CD4-positive, alpha-beta T cell (primary cell): ENCODE measurements at regions not wholly inside any gene's neighbourhood (a gene's known extent, or its start where the extent isn't known, plus 50 kb on each side); places are given as distances from the start of the nearest gene placed in this dataset.

Source experiments
- ATAC-seq: fragments of 200-7000 bp; cut with Tn5 transposase; one replicate; pipeline ENCODE4 v1.10.0; 2022; ENCODE audit warnings: mild to moderate bottlenecking; ENCODE audit not compliant: poor library complexity
- CTCF ChIA-PET: fragments of 350-600 bp; sonication (Branson Sonifier 250); formaldehyde crosslinking; loops from one replicate; lab custom pipeline; 2021; ENCODE audit warnings: antibody characterized with exemption, inconsistent platforms; lab: Charles Lee
- POLR2A ChIA-PET: fragments of 350-600 bp; sonication (Branson Sonifier 250); formaldehyde crosslinking; loops from one replicate; lab custom pipeline; 2021; ENCODE audit warnings: antibody characterized with exemption, inconsistent platforms; lab: Charles Lee
- DNase-seq, 14 experiments: peaks; one replicate each; pipeline ENCODE4 v3.0.0-alpha.2; 2013 to 2020; ENCODE audit warnings: mixed read lengths in 2 of 14
- H3K27ac ChIP-seq, 2 donors: one replicate each; pipeline versions ENCODE4 v1.5.1 to v1.7.0; 2013; ENCODE audit warnings: low read length in 2 of 2, low read depth in 1 of 2, mild to moderate bottlenecking in 1 of 2
- H3K27me3 ChIP-seq, 2 experiments: 1 replicate in 1 of 2; 2 replicates in 1 of 2; pipeline versions ENCODE4 v1.6.1 to v1.7.0; 2013; ENCODE audit warnings: low read length in 2 of 2, control low read depth in 1 of 2, mild to moderate bottlenecking in 1 of 2, moderate library complexity in 1 of 2; ENCODE audit not compliant: insufficient read depth in 2 of 2, control insufficient read depth in 1 of 2
- H3K36me3 ChIP-seq: one replicate; pipeline ENCODE4 v1.6.1; 2013; ENCODE audit warnings: low read length, control low read depth; ENCODE audit not compliant: insufficient read depth
- H3K4me1 ChIP-seq: one replicate; pipeline ENCODE4 v1.6.1; 2013; ENCODE audit warnings: low read length, control low read depth; ENCODE audit not compliant: insufficient read depth
- H3K4me3 ChIP-seq: one replicate; pipeline ENCODE4 v1.5.1; 2013; ENCODE audit warnings: mild to moderate bottlenecking, low read length, moderate library complexity
- H3K9me3 ChIP-seq, 2 experiments: 1 replicate in 1 of 2; 2 replicates in 1 of 2; pipeline versions ENCODE4 v1.6.1 to v1.7.0; 2013; ENCODE audit warnings: low read length in 2 of 2, mild to moderate bottlenecking in 2 of 2, control low read depth in 1 of 2, moderate library complexity in 1 of 2; ENCODE audit not compliant: control insufficient read depth in 1 of 2, insufficient read depth in 1 of 2
- H3K27ac Mint-ChIP-seq: one replicate; pipeline ENCODE4 v1.8.0; 2020; ENCODE audit warnings: mixed read lengths
- H3K27me3 Mint-ChIP-seq: one replicate; pipeline ENCODE4 v1.8.0; 2021; ENCODE audit warnings: mixed read lengths
- H3K36me3 Mint-ChIP-seq: one replicate; pipeline ENCODE4 v1.8.0; 2021; ENCODE audit warnings: low read depth, mixed read lengths
- H3K4me1 Mint-ChIP-seq: one replicate; pipeline ENCODE4 v1.8.0; 2021; ENCODE audit warnings: low read depth, mixed read lengths
- H3K4me3 Mint-ChIP-seq: one replicate; pipeline ENCODE4 v1.8.0; 2020; ENCODE audit warnings: mild to moderate bottlenecking, mixed read lengths
- H3K9me3 Mint-ChIP-seq: one replicate; pipeline ENCODE4 v1.8.0; 2020; ENCODE audit warnings: mixed read lengths
- intact Hi-C, 2 experiments: fragments of 100-400 bp; cut with DNase I in 1 of 2; cut with micrococcal nuclease in 1 of 2; formaldehyde crosslinking; loops; one replicate each; pipeline versions ENCODE4 v1.15.1 to v1.9.0; 2023 to 2025; cut with DNase I, micrococcal nuclease
- TF ChIP-seq, protein P1 (sequence below): fragments of 200-600 bp; IDR thresholded peaks from one replicate; pipeline ENCODE4 v1.8.0; 2022; ENCODE audit warnings: antibody characterized with exemption, mild to moderate bottlenecking

DNA sequence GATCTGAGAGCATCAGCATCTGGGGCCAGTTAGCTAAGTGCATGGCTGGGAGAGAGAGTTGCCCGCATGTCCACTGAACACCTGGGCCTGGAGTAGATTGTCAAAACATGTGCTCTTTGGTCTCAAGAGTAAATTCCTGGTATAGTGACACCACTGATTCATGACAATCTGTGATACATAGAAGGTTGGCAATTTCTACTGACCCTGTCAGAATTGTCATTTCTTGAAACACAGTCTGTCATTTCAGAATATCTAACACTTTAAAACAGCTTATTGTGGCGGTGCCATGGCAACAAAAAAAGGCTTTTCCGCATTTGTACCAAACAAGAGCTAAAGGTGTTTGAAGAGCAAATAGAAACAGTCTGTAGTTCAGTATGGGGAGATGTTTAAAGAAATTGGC, 186.4 kb upstream of the FAM78B start:
- no peak for DNase-seq
- intact Hi-C loops = no loop called here
- no peak overlapping the region for H3K4me3 ChIP-seq
- no peaks in the 10 kb centered on the region for H3K9me3 ChIP-seq
- no peak for ATAC-seq
- no peaks in the 10 kb centered on the region for H3K36me3 ChIP-seq
- no peaks in the 10 kb centered on the region for H3K9me3 Mint-ChIP-seq
- no peaks in the 10 kb centered on the region for H3K4me1 Mint-ChIP-seq
- H3K27ac Mint-ChIP-seq = no peak overlapping the region
- H3K4me3 Mint-ChIP-seq = no peak overlapping the region
- H3K27me3 Mint-ChIP-seq = peaks cover 12% of the 10 kb centered on the region
- no peak overlapping the region for H3K27ac ChIP-seq
- no peaks in the 10 kb centered on the region for H3K36me3 Mint-ChIP-seq
- TF ChIP-seq, protein P1, sequence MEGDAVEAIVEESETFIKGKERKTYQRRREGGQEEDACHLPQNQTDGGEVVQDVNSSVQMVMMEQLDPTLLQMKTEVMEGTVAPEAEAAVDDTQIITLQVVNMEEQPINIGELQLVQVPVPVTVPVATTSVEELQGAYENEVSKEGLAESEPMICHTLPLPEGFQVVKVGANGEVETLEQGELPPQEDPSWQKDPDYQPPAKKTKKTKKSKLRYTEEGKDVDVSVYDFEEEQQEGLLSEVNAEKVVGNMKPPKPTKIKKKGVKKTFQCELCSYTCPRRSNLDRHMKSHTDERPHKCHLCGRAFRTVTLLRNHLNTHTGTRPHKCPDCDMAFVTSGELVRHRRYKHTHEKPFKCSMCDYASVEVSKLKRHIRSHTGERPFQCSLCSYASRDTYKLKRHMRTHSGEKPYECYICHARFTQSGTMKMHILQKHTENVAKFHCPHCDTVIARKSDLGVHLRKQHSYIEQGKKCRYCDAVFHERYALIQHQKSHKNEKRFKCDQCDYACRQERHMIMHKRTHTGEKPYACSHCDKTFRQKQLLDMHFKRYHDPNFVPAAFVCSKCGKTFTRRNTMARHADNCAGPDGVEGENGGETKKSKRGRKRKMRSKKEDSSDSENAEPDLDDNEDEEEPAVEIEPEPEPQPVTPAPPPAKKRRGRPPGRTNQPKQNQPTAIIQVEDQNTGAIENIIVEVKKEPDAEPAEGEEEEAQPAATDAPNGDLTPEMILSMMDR = no peak
- no peaks in the 10 kb centered on the region for H3K4me1 ChIP-seq
- no peaks in the 10 kb centered on the region for H3K27me3 ChIP-seq
- POLR2A ChIA-PET = no interaction called here
- CTCF ChIA-PET = no interaction called here

DNA sequence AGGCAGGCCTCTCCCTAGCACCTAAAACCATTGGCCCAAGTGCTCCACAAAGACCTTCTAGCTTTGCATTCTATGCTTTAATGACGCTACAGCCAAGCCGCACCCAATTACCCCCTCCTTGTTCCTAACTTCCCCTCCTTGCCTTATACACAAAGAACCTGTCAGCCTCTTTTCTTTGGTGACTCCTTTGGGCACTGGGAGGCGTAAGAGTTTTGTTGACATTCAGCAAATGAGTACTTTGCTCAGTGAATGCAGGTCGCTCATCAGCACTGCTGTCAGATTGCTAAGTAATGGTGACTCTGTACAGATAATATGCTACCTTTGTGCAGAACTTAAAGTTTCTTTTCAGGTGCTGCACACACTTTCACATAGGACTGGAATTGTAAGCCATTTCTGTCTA, 187.6 kb upstream of the FAM78B start:
- H3K36me3 Mint-ChIP-seq = no peaks in the 10 kb centered on the region
- TF ChIP-seq, protein P1 = no peak
- H3K9me3 Mint-ChIP-seq = no peaks in the 10 kb centered on the region
- Histone ChIP-seq H3K27ac (no peak overlapping the region), H3K4me3 (no peak overlapping the region), H3K4me1 (no peaks in the 10 kb centered on the region), H3K9me3 (no peaks in the 10 kb centered on the region), H3K27me3 (no peaks in the 10 kb centered on the region), H3K36me3 (no peaks in the 10 kb centered on the region)
- H3K4me1 Mint-ChIP-seq = no peaks in the 10 kb centered on the region
- H3K27ac Mint-ChIP-seq = no peak overlapping the region
- no peak overlapping the region for H3K4me3 Mint-ChIP-seq
- ChIA-PET CTCF (no interaction called here), POLR2A (no interaction called here)
- peaks cover 12% of the 10 kb centered on the region for H3K27me3 Mint-ChIP-seq
- ATAC-seq (no peak), DNase-seq (no peak)
- intact Hi-C loops = no loop called here

DNA sequence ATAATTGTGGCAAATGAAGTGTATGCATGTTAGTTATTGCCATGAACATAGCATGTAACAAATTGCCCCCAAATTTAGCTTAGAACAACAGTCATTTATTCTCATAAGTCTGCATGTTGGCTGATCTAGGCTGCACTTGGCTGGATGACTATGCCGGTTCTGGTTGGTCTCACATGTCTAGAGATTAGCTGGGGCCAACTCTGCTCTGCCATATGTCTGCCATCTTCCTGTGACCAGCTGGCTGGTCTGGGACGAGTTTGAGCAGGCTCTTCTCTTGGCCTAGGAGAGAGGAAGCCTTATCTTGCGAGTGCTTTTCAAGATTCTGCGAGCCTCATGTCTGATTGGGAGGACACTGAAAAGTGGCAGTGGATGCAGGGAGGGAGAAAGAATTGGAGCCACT, 198.3 kb upstream of the FAM78B start:
- ChIA-PET POLR2A (no interaction called here), CTCF (no interaction called here)
- no peaks in the 10 kb centered on the region for H3K27me3 Mint-ChIP-seq
- TF ChIP-seq, protein P1 = no peak
- intact Hi-C loops = no loop called here
- no peak overlapping the region for H3K4me3 Mint-ChIP-seq
- Histone ChIP-seq H3K27me3 (no peaks in the 10 kb centered on the region), H3K4me1 (no peaks in the 10 kb centered on the region), H3K36me3 (no peaks in the 10 kb centered on the region), H3K4me3 (no peak overlapping the region), H3K9me3 (no peaks in the 10 kb centered on the region), H3K27ac (no peak overlapping the region)
- no peaks in the 10 kb centered on the region for H3K4me1 Mint-ChIP-seq
- ATAC-seq (no peak), DNase-seq (no peak)
- no peak overlapping the region for H3K27ac Mint-ChIP-seq
- no peaks in the 10 kb centered on the region for H3K36me3 Mint-ChIP-seq
- no peaks in the 10 kb centered on the region for H3K9me3 Mint-ChIP-seq
